ENCODE measurements at regions not wholly inside any gene's neighbourhood (a gene's known extent, or its start where the extent isn't known, plus 50 kb on each side); places are given as distances from the start of the nearest gene placed in this dataset.

GRCh38 chr12:103128862-103129501, 171.5 kb downstream of the ASCL1 start:
- H3K14ac ChIP-seq (ENCODE audit: insufficient read length): no peak overlapping the region
- no peak overlapping the region for H3K4me2 ChIP-seq (ENCODE audit: insufficient read depth in 1 of 2, low read depth in 2 of 2, low read length in 2 of 2)
- FAIRE-seq: no peak
- no peak overlapping the region for H3K9ac ChIP-seq (replicated peaks in 1 of 4; ENCODE audit: extremely low read depth in 1 of 4, low read depth in 3 of 4, low read length in 3 of 4)
- no peak overlapping the region for H3K18ac ChIP-seq (ENCODE audit: extremely low read depth, low read length)
- no peak overlapping the region for H3K23ac ChIP-seq (ENCODE audit: insufficient read length)
- H3K79me2 ChIP-seq (ENCODE audit: control insufficient read depth in 1 of 2, insufficient read depth in 2 of 2, low read length in 2 of 2): no peaks in the 10 kb centered on the region
- no peaks in the 10 kb centered on the region for H3K4me1 ChIP-seq (replicated peaks in 1 of 4; ENCODE audit: control insufficient read depth in 3 of 4, insufficient read depth in 4 of 4, low read length in 3 of 4)
- H3K36me3 ChIP-seq (ENCODE audit: control insufficient read depth in 2 of 4, insufficient read depth in 4 of 4, low read length in 3 of 4): no peaks in the 10 kb centered on the region
- no peak for DNase-seq (ENCODE audit: low read depth in 1 of 2, low spot score in 2 of 2)
- TF ChIP-seq RAD21 (IDR thresholded peaks at IDR 0.05 in 1 of 2, conservative IDR thresholded peaks at IDR 0.05 in 1 of 2; ENCODE audit: low read depth in 2 of 2, low read length in 2 of 2): no peak
- TF ChIP-seq JUND (IDR thresholded peaks at IDR 0.05; ENCODE audit: low read length): no peak
- TF ChIP-seq POLR2AphosphoS5 (IDR thresholded peaks at IDR 0.05; ENCODE audit: low read depth, low read length): no peak
- TF ChIP-seq GTF2F1 (IDR thresholded peaks at IDR 0.05; ENCODE audit: borderline replicate concordance, low read depth, low read length): no peak
- peaks cover 2% of the 10 kb centered on the region; the same call in 1 of the 2 replicates for H3K23me2 ChIP-seq (ENCODE audit: low read depth, low read length)
- H3K27ac ChIP-seq (ENCODE audit: low read depth, low read length): no peak overlapping the region
- no peaks in the 10 kb centered on the region for H3K9me3 ChIP-seq (ENCODE audit: insufficient read depth in 2 of 2, low read depth in 1 of 2, low read length in 1 of 2)
- H3K56ac ChIP-seq (replicated peaks; ENCODE audit: insufficient read length, low read depth, low read length): no peak overlapping the region
- no peak overlapping the region for H2BK15ac ChIP-seq (ENCODE audit: low read length)
- no peak overlapping the region for H2BK5ac ChIP-seq (ENCODE audit: low read depth, low read length)
- no peak overlapping the region for H2BK20ac ChIP-seq (ENCODE audit: low read length)
- no peaks in the 10 kb centered on the region for H4K20me1 ChIP-seq (replicated peaks in 1 of 2; ENCODE audit: control insufficient read depth in 1 of 2, insufficient read depth in 2 of 2, low read length in 2 of 2)
- no peak overlapping the region for H2AFZ ChIP-seq (ENCODE audit: low read length)
- no peak overlapping the region for H2BK12ac ChIP-seq (ENCODE audit: low read depth, low read length)
- 83% methylated on average over 3 of the region's 3 CpGs; no CpG with 5 or more reads in 1 of the 2 experiments for WGBS, 2 experiments (ENCODE audit: extremely low coverage in 1 of 2, insufficient coverage in 1 of 2, insufficient read length in 1 of 2, insufficient replicate concordance in 2 of 2, low coverage in 1 of 2, low lambda C conversion rate in 2 of 2, missing lambda C conversion rate in 1 of 2)
- CTCF ChIA-PET (ENCODE audit: partially characterized antibody): interaction anchor here (2.0 kb wide), 1 partner anchor 12 kb away, joined by 5 read pairs; no protein-coding TSS in a partner anchor
- H4K8ac ChIP-seq (ENCODE audit: extremely low read depth, insufficient read depth, low read length): no peak overlapping the region
- no peak overlapping the region for H2AK5ac ChIP-seq (ENCODE audit: low read depth, low read length)
- no peaks in the 10 kb centered on the region for H3K27me3 ChIP-seq (replicated peaks in 1 of 4; ENCODE audit: control insufficient read depth in 3 of 4, extremely low read depth in 1 of 4, insufficient read depth in 3 of 4, low read length in 3 of 4)
- no peak overlapping the region for H3K4ac ChIP-seq (replicated peaks; ENCODE audit: insufficient read length, low read depth, low read length)
- POLR2A ChIA-PET (ENCODE audit: partially characterized antibody): no interaction called here
- H4K91ac ChIP-seq (replicated peaks; ENCODE audit: insufficient read length, low read length): no peak overlapping the region
- no peak overlapping the region for H4K5ac ChIP-seq (ENCODE audit: insufficient read length, low read depth, low read length)
- no peak overlapping the region for H3K4me3 ChIP-seq (ENCODE audit: extremely low read depth in 1 of 4, insufficient read depth in 2 of 4, low read depth in 3 of 4, low read length in 4 of 4)
- H2BK120ac ChIP-seq (replicated peaks; ENCODE audit: low read depth, low read length): no peak overlapping the region
- H3K79me1 ChIP-seq (ENCODE audit: low read depth, low read length): no peaks in the 10 kb centered on the region
